ENCODE measurements at regions not wholly inside any gene's neighbourhood (a gene's known extent, or its start where the extent isn't known, plus 50 kb on each side); places are given as distances from the start of the nearest gene placed in this dataset.
A peak's percentile ranks its signal among the peaks of the same experiment; 100 is the strongest.

DNA sequence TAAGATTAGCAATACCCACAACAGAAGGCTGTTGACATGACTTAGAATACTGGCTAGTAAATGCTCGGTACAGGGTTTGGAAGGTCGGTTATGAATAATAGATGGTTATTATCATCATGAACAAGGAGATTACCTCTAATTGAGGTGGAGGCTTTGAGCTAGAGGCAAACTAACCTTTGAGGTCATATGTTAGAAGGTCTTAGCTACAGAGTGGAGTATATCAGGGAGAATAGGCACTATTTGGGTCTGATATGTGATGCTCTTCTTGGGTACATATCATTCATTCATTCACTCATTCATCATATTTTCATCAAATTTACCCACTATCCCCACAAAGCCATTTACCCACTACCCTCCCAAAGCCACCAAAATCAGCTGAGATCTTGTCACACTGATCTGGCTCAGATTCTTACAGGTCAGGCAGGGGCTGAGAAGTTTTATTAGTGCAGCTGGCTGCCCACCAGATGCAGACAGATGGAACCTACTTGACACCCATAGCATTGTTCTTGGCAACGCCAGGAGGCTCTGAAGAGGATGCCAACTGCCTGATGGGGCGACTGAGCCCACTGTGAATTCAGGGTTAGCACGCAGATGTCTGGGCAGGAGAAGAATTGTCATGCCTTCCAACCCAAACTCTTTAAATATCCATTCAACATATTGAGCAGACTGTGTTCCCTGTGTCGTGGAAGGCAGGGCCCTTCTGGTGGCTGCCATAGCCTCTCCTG lies 90.2 kb upstream of the SH3PXD2B start:
- H3K36me3 Mint-ChIP-seq (ENCODE audit: unreplicated experiment): peaks cover 2% of the 10 kb centered on the region
- H3K27ac Mint-ChIP-seq (ENCODE audit: unreplicated experiment): no peak overlapping the region
- H3K9me3 Mint-ChIP-seq (ENCODE audit: unreplicated experiment): no peaks in the 10 kb centered on the region
- no peak for DNase-seq (ENCODE audit: extremely low spot score, unreplicated experiment)
- TF ChIP-seq CTCF (IDR thresholded peaks at IDR 0.05): no peak
- peaks cover 3% of the 10 kb centered on the region for H3K4me1 Mint-ChIP-seq (ENCODE audit: unreplicated experiment)
- no peak overlapping the region for H3K4me3 Mint-ChIP-seq (ENCODE audit: unreplicated experiment)
- H3K27me3 Mint-ChIP-seq (ENCODE audit: unreplicated experiment): peaks cover 36% of the 10 kb centered on the region

GRCh38 chr5:172543484-172544298 lies 89.4 kb upstream of the SH3PXD2B start:
- Mint-ChIP-seq H3K4me1 (ENCODE audit: unreplicated experiment) (peaks cover 3% of the 10 kb centered on the region), H3K27me3 (ENCODE audit: unreplicated experiment) (peaks cover 32% of the 10 kb centered on the region), H3K36me3 (ENCODE audit: unreplicated experiment) (peaks cover 2% of the 10 kb centered on the region), H3K4me3 (ENCODE audit: unreplicated experiment) (no peak overlapping the region), H3K9me3 (ENCODE audit: unreplicated experiment) (no peaks in the 10 kb centered on the region), H3K27ac (ENCODE audit: unreplicated experiment) (no peak overlapping the region)
- no peak for DNase-seq (ENCODE audit: extremely low spot score, unreplicated experiment)
- TF ChIP-seq CTCF (IDR thresholded peaks at IDR 0.05): no peak

DNA sequence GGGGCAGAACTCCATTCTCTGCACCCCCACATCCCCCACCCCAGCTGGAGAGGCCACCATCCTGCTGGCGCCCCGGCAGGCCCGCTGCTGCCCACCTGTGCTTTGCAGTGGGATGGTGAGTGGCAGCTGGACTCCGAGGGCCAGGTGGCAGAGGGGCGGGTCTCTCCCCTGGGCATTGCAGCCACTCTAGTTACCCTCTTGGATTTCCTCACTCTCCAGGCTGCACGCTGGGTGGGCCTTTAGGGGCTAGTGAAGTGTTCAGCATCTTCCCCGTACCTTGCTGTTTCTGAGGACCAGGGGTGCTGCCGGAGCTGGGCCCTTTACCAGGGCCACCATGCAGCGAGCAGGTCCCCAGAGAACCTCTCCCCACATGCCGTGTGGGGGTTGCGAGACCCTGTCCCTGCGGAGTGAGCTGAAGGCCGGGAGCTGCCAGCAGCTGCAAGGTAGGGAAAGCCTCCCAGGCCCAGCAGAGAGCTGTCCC lies 88.4 kb upstream of the SH3PXD2B start:
- Mint-ChIP-seq H3K27me3 (ENCODE audit: unreplicated experiment) (peaks cover 31% of the 10 kb centered on the region), H3K36me3 (ENCODE audit: unreplicated experiment) (peaks cover 2% of the 10 kb centered on the region), H3K4me3 (ENCODE audit: unreplicated experiment) (no peak overlapping the region), H3K4me1 (ENCODE audit: unreplicated experiment) (peaks cover 3% of the 10 kb centered on the region), H3K27ac (ENCODE audit: unreplicated experiment) (no peak overlapping the region), H3K9me3 (ENCODE audit: unreplicated experiment) (no peaks in the 10 kb centered on the region)
- TF ChIP-seq CTCF (IDR thresholded peaks at IDR 0.05): no peak
- peak; percentile 69 for DNase-seq (ENCODE audit: extremely low spot score, unreplicated experiment)

- peak; percentile 32 for DNase-seq (ENCODE audit: extremely low spot score, unreplicated experiment)
- no peaks in the 10 kb centered on the region for H3K36me3 Mint-ChIP-seq (ENCODE audit: unreplicated experiment)
- H3K9me3 Mint-ChIP-seq (ENCODE audit: unreplicated experiment): no peaks in the 10 kb centered on the region
- no peak overlapping the region for H3K27ac Mint-ChIP-seq (ENCODE audit: unreplicated experiment)
- TF ChIP-seq CTCF (IDR thresholded peaks at IDR 0.05): no peak
- no peak overlapping the region for H3K4me3 Mint-ChIP-seq (ENCODE audit: unreplicated experiment)
- H3K27me3 Mint-ChIP-seq (ENCODE audit: unreplicated experiment): peaks cover 22% of the 10 kb centered on the region
- H3K4me1 Mint-ChIP-seq (ENCODE audit: unreplicated experiment): peaks cover 3% of the 10 kb centered on the region
These were observed 87.4 kb upstream of the SH3PXD2B start for GRCh38 chr5:172541773-172542136.

Data from osteocyte (in vitro differentiated cells).